ENCODE measurements at regions not wholly inside any gene's neighbourhood (a gene's known extent, or its start where the extent isn't known, plus 50 kb on each side); places are given as distances from the start of the nearest gene placed in this dataset.

- TF ChIP-seq POLR2AphosphoS5 (IDR thresholded peaks at IDR 0.05; ENCODE audit: low read depth, low read length), result no peak
- no peak for TF ChIP-seq TAF1 (IDR thresholded peaks at IDR 0.05; ENCODE audit: borderline replicate concordance, insufficient read depth, low read length)
- TF ChIP-seq REST (IDR thresholded peaks at IDR 0.05; ENCODE audit: insufficient read depth in 1 of 2, low read depth in 2 of 2, low read length in 2 of 2), result no peak
These were observed 498.1 kb downstream of the COG6 start for GRCh38 chr13:40153516-40153915.

Measured in PFSK-1 (cell line).